ENCODE measurements at regions not wholly inside any gene's neighbourhood (a gene's known extent, or its start where the extent isn't known, plus 50 kb on each side); places are given as distances from the start of the nearest gene placed in this dataset.

DNA sequence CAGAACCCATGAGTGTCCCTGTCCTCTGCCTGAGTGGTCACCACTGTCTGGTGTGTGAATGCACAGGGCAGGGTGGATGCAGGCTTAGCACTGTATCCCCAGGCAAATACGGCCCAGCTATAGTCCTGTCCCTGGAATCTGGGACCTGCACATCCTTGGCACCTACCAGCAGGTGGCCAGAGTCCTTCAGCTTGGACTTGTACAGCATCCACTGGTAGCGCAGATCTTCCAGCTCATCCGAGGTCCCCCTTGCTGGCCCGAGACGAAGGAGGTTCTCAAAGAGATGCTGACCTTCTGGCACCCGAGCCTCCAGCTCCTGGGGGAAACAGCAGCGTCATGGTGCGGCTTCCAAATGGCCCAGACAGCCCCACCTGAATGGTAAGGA, 83.4 kb downstream of the SYNE3 start:
- FAIRE-seq: no peak
- no peak for TF ChIP-seq POLR2A (IDR thresholded peaks at IDR 0.05; ENCODE audit: low read depth, low read length)
- no peak for DNase-seq (ENCODE audit: insufficient read length, low spot score)

DNA sequence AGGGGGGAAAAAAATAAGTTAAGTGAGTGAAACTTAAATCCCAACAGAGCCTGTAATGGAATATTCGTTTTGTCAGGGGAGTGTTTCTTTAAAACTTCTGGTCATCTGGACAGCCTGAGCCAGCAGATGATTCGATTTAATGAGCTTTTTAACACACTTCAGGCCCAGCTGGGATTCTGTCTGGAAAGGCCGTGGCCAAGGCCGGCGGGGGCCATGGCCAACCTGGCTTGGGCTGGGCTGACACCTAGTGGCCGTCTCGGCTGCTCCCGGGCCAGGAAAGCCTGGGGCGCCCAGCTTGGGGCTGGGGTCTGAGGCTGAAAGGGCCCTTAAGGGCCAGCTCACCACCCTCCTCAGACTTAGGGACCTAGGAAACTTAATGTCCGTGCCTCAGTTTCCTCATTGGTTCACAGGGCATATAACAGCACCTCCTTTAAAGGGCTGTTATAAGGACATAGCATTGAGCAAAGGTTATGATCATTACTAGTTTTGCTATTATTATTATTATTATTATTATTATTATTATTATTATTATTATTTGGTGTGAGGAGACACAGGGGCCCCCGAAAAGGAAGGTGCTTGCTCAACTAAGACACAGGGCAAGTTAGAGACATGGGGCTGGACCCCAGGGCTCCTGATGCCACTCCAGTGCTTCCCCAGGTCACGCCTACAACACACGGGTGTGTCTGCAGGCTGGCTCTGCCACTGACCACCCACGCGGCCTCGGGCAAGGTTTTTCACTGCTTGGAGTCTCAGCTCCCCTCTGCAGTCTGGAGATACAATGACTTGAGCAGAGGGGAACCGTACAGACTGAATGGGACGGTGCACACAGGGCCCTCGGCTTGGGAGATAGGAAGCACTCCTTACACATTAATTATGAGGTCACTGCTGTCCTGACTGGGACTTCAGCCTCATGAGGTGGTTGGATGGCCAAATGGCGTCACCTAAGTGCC, 84.0 kb downstream of the SYNE3 start:
- TF ChIP-seq POLR2A (IDR thresholded peaks at IDR 0.05; ENCODE audit: low read depth, low read length): no peak
- no peak for DNase-seq (ENCODE audit: insufficient read length, low spot score)
- no peak for FAIRE-seq

DNA sequence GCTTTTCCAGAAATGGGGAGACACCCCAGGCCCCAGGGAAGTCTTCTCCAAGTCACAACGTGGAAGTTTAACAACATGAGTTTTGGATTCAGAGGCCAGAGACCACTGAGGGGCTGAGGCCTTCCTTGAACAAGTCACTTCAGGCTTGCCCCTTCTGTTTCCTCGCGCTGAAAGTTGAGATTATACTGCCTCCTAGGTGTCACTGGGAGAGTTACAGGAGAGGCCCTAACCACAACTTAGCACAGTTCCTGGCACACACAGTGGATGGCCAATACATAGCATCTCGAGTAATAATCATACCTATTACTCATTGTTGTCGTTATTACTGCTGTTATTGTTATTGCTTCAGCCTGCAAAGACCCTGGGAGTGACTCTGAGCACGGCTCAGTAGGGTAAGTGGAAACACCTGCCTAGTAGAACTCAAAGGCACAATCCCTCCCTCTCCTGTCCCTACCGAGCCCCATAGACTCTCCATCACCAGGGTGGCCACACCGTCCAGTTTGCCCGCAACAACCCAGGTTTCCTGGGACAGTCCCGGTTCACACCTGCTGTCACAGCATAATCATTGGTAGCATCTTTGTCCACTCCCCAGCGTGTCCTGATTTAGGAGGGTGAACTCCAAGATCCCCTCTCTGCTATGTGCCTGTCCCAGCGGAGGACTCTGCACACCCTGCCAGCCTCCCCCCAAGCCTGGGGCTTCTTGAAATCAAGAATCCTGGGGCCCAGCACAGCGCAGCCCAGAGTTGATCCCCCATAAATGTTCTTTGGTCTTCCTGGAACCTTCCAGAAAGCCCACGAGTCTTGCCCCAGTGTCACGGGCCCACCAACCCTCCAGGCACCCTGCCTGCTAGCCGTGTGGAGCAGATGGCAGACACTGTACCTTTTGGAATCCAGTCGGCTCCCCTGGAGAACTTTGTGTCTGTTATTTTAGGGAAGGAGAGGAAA, 85.0 kb downstream of the SYNE3 start:
- no peak for TF ChIP-seq POLR2A (IDR thresholded peaks at IDR 0.05; ENCODE audit: low read depth, low read length)
- FAIRE-seq (peak; percentile 43), DNase-seq (ENCODE audit: insufficient read length, low spot score) (no peak)

DNA sequence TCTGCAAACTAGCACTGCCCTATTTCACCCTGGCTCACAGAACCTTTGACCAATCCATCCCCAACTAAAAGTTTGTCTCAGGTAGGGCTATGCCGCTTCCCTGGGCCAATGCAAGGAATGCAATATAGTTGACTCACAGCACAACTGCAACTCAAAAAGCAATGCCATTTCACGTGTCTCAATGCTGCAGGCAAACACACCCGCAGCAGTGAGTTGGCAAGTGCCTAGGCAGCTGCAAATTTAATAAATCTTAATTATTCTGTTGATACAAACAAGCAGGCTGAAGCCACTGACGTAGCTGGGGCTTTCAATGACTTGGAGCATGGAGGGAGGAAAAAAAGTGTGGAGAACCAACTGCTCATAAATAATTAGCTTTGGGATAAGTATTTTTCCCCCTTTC, 87.9 kb downstream of the SYNE3 start:
- DNase-seq (ENCODE audit: insufficient read length, low spot score) (no peak), FAIRE-seq (no peak)
- TF ChIP-seq POLR2A (IDR thresholded peaks at IDR 0.05; ENCODE audit: low read depth, low read length): no peak

DNA sequence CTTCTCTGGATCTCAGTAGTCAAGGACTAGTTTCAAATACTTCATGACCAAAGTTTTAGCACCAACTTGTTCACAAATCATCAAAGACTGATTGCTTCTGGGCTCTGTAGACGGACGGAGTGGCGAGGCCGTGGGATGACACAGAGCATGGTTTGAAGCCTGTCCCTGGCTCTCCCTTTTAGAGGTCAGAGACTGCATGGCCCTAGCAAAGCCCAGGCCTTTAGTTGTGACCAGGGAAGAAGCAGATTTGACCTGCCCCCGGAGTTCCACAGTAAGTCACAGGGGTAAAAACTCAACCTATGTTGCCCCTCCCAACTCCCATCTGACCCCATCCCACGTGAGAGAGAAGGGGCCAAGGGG, 90.4 kb downstream of the SYNE3 start:
- no peak for TF ChIP-seq POLR2A (IDR thresholded peaks at IDR 0.05; ENCODE audit: low read depth, low read length)
- FAIRE-seq (no peak), DNase-seq (ENCODE audit: insufficient read length, low spot score) (no peak)

DNA sequence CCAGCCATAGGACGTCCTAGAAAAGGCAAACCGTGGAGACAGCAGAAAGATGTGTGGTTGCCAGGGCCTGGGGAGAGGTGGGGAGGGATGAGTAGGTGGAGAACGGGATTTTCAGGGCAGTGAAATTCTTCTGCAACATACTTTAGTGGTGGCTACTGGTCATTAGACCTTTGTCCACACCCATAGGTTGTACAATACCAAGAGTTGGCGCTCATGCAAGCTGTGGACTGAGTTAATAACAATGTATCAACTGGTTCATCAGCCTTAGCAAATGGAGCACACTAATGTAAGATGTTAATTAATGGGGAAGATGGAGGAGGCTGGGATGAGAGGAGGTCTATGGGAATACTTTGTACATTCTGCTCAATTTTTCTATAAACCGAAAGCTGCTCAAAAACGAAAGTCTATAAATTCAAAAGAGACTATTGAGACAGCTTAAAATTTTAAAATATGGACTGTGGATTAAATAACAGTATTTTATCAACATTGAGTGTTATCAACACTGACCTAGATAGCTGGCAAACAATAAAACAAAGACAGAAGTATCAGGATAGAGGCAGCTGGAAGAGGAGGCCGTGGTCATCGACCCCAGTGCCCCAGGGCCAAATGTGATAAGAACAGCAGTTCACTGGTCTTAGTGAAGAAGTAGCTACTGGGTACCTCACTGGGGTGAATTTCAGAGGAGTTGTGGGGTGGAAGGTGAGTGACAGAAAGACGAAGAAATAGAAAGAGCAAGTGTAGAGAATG, 90.9 kb downstream of the SYNE3 start:
- FAIRE-seq (no peak), DNase-seq (ENCODE audit: insufficient read length, low spot score) (no peak)
- no peak for TF ChIP-seq POLR2A (IDR thresholded peaks at IDR 0.05; ENCODE audit: low read depth, low read length)

DNA sequence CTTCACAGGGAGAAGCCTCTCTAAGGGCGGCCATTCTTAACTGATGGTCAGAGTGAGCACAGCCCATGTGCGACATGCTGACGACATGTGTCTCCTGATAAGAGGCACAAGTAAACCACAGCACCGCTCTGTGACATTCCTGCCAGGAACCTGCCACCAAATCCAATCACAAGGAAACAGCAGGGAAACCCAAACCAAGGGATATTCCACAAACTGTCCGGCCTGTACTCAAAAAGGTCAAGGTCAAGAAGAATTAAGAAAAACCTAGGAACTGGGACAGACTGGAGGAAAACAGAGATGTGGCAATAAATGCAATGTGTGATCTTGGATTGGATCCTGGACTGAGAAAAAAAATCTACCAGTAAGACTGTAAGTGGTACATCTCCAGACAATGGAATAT, 91.9 kb downstream of the SYNE3 start:
- no peak for TF ChIP-seq POLR2A (IDR thresholded peaks at IDR 0.05; ENCODE audit: low read depth, low read length)
- no peak for FAIRE-seq
- no peak for DNase-seq (ENCODE audit: insufficient read length, low spot score)

DNA sequence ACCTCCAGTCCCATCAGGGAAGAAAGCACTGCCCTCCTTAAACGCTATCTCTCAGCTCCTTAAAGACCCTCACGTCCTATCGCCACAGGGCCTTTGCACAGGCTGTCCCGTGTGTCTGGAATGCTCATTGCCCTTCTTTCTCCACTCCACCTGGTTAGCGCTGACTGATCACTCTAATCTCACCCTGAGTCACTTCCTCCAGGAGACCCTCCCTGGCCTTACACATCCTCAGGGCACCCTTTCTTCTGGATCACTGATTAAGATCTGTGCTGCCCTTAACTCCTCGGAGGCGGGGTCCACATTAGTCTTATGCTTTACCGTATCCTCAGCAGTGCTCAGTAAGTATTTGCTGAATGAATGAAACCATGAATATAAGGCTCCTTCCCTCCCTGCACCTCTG, 94.7 kb downstream of the SYNE3 start:
- FAIRE-seq (no peak), DNase-seq (ENCODE audit: insufficient read length, low spot score) (no peak)
- no peak for TF ChIP-seq POLR2A (IDR thresholded peaks at IDR 0.05; ENCODE audit: low read depth, low read length)

DNA sequence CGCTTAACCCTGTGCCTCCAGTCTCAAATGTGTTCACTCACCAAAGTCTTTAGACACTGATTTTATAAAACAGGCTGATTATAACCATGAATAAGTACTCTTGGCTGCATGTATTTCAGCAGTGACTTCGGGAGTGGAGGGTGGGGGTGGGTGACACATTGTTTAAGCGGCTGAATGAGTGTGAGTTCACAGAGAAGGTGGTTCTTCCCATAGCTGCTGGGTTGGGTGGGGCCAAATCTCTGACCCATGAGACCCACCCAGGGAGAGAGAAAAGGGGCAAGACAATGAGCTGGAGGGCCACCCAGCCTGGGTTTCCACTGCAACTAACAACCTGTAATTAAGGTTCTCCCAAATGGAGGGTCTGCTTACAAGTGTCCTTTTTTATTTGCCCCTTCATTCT, 96.4 kb downstream of the SYNE3 start:
- FAIRE-seq (no peak), DNase-seq (ENCODE audit: insufficient read length, low spot score) (no peak)
- TF ChIP-seq POLR2A (IDR thresholded peaks at IDR 0.05; ENCODE audit: low read depth, low read length): no peak

DNA sequence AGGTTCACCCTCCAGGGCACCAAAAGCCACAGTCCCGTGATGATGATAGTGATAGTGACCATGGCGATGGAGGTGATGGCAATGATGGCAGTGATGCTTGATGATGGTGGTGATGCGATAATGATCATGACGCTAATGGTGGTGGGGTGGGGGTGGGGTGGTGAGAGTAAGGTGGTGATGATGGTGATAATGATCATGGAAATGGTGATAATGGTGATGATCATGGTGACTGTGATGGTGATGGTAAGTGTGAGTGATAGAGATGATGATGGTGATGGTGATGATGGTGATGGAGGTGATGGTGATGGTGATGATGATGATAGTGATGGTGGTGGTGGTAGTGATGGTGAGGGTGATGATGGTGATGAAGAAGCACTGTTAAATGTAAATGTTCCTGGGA, 96.9 kb downstream of the SYNE3 start:
- no peak for FAIRE-seq
- TF ChIP-seq POLR2A (IDR thresholded peaks at IDR 0.05; ENCODE audit: low read depth, low read length): no peak

DNA sequence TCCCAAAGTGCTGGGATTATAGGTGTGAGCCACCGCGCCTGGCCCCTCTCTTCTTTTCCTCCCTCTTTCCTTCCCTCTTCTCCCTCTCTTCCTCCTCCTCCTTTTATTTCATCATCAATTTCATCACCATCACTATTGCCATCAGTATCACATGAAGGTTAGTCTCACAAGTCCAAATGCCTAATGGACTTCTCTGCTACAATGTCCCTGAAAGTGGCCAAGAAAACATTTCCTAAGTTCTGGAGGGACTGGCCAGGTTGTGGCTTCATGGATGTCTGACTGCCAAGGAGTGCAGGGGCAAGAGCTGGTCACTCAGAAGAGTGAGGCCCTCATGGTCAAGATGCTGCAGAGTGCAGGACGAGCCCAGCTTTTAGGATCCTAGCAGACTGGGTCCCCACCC, 97.6 kb downstream of the SYNE3 start:
- no peak for DNase-seq (ENCODE audit: insufficient read length, low spot score)
- no peak for FAIRE-seq

More for the DNA sequence above, 96.9 kb downstream of the SYNE3 start:
- no peak for DNase-seq (ENCODE audit: insufficient read length, low spot score)

DNA sequence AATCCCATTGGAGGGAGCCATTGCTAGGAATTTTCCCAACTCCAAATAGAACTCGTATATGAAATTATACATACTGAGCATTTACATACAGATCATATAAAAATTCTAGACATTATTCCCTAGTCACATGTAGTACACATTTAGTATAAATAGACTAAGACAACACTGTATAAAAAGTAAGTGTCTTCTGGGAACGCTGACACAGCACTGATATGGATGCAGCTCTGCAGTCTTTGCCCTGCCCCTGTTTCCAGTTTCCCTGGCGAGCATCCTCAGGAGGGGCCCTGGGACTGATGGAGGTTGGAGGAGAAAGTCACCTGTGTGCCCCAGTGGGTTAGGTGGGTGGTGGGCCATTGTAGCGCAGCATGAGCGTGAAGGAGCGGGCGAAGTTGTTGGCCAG, 97.8 kb upstream of the CLMN start:
- TF ChIP-seq POLR2A (IDR thresholded peaks at IDR 0.05; ENCODE audit: low read depth, low read length): no peak
- DNase-seq (ENCODE audit: insufficient read length, low spot score): no peak
- FAIRE-seq: no peak

More for the DNA sequence above, 97.6 kb downstream of the SYNE3 start:
- no peak for TF ChIP-seq POLR2A (IDR thresholded peaks at IDR 0.05; ENCODE audit: low read depth, low read length)

DNA sequence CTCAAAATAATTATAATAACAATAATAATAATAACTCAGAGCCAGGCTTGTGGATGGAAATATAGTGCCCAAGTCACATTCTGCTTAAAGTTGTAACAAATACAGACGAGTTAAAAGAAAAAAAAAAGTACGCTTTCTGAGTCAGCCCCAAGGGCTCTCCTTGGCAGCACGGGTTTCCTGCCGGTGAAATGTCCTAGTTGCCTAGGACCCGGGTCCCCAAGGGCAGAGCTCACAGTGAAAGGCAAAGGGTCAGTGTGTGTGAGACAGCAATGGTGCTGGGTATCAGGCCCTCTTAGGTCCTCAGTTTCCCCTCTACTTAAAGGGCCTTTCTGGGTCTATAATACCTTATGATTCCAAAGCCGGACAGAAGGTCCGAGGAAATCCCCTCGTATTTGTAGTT, 96.3 kb upstream of the CLMN start:
- FAIRE-seq (no peak), DNase-seq (ENCODE audit: insufficient read length, low spot score) (no peak)
- no peak for TF ChIP-seq POLR2A (IDR thresholded peaks at IDR 0.05; ENCODE audit: low read depth, low read length)

All from H54 (cell line).